Ovary (tissue), 7 donors: ENCODE measurements at regions not wholly inside any gene's neighbourhood (a gene's known extent, or its start where the extent isn't known, plus 50 kb on each side); places are given as distances from the start of the nearest gene placed in this dataset.

Experiments used
- DNase-seq, 5 donors: peaks; one replicate each; pipeline ENCODE4 v3.0.0-alpha.2; 2019 to 2020
- H3K27ac ChIP-seq, 2 donors: fragments of 200-600 bp; one replicate each; pipeline versions ENCODE4 v1.5.1 to v1.8.0; 2019 to 2022
- H3K27me3 ChIP-seq: fragments of 200-600 bp; one replicate; pipeline ENCODE4 v1.8.0; 2022
- H3K36me3 ChIP-seq: fragments of 200-600 bp; sonication (generic); one replicate; pipeline ENCODE4 v1.5.1; 2019
- H3K4me1 ChIP-seq: one replicate; pipeline ENCODE4 v1.8.1; 2013; ENCODE audit warnings: mild to moderate bottlenecking, moderate library complexity; ENCODE audit not compliant: insufficient read depth
- H3K4me3 ChIP-seq: fragments of 200-600 bp; sonication (generic); one replicate; pipeline ENCODE4 v1.5.1; 2017
- H3K9me3 ChIP-seq, 2 donors: fragments of 200-600 bp in 1 of 2; sonication (generic) in 1 of 2; one replicate each; pipeline versions ENCODE4 v1.5.1 to v1.8.1; 2013 to 2019; ENCODE audit warnings: mild to moderate bottlenecking in 1 of 2, moderate library complexity in 1 of 2
- EP300 ChIP-seq: sonication (generic); formaldehyde crosslinking; IDR thresholded peaks from one replicate; pipeline ENCODE4 v1.6.1; 2017; ENCODE audit warnings: antibody characterized with exemption
- POLR2A ChIP-seq: fragments of 450-650 bp; IDR thresholded peaks from one replicate; pipeline ENCODE4 v1.6.1; 2017; ENCODE audit warnings: antibody characterized with exemption, mild to moderate bottlenecking, moderate library complexity
- WGBS, 3 donors: extraction: QIAGEN DNeasy Blood & Tissue Kit in 1 of 3; methylation state at CpG; one replicate each; pipeline versions ENCODE4 v1.1.5 to v1.1.7; 2013 to 2017; 5-methylcytosine and 5-hydroxymethylcytosine counted together
- intact Hi-C, 4 donors: fragments of 100-400 bp; cut with DNase I; formaldehyde crosslinking; loops; one replicate each; pipeline versions ENCODE4 v1.11.0 to v1.15.1; 2022 to 2023
- TF ChIP-seq, protein P1 (sequence below), 3 donors: fragments of 450-650 bp in 2 of 3; fragments of 200-600 bp in 1 of 3; IDR thresholded peaks; one replicate each; pipeline versions ENCODE4 v1.5.1 to v1.8.0; 2016 to 2022; ENCODE audit warnings: antibody characterized with exemption in 3 of 3, mild to moderate bottlenecking in 1 of 3
- donor health status: DM: no; HTN: no; CAD: no; lungs with moderate emphysema.
- donor health status: DM: no; HTN: no; CAD: no.
- donor health status: Bipolar disorder and iron deficiency.
- donor health status: DM: no; HTN: no; CAD: no.
- donor health status: DM: yes; HTN: yes; CAD: no.

DNA sequence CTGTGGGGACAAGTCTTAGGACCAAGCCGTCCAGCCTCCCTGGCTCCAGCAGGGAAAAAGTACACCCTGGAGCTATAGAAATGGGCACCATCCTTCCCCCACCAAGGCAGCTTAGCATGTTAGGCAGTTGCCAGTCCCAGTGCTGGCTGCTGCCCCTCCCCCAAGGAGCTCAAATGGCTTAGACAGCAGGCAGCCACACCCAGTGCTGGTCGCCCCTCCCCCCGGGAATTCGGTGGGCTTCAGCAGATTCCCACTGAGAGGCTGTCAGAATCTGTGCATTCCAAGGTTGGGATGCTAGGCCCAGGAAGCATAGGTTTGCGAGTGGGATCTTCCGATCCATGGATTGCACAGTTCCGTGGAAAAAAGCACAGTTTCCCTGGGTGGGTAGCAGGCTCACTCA is 105.2 kb upstream of the ITGA1 start:
- WGBS, 3 donors: 77 to 79% (median 78%) methylated on average over 7 of the region's 7 CpGs
- H3K27ac ChIP-seq: no peak overlapping the region
- H3K4me1 ChIP-seq: no peaks in the 10 kb centered on the region
- H3K36me3 ChIP-seq: no peaks in the 10 kb centered on the region
- no peak overlapping the region for H3K4me3 ChIP-seq
- TF ChIP-seq EP300 (no peak), POLR2A (no peak)
- TF ChIP-seq, protein P1, sequence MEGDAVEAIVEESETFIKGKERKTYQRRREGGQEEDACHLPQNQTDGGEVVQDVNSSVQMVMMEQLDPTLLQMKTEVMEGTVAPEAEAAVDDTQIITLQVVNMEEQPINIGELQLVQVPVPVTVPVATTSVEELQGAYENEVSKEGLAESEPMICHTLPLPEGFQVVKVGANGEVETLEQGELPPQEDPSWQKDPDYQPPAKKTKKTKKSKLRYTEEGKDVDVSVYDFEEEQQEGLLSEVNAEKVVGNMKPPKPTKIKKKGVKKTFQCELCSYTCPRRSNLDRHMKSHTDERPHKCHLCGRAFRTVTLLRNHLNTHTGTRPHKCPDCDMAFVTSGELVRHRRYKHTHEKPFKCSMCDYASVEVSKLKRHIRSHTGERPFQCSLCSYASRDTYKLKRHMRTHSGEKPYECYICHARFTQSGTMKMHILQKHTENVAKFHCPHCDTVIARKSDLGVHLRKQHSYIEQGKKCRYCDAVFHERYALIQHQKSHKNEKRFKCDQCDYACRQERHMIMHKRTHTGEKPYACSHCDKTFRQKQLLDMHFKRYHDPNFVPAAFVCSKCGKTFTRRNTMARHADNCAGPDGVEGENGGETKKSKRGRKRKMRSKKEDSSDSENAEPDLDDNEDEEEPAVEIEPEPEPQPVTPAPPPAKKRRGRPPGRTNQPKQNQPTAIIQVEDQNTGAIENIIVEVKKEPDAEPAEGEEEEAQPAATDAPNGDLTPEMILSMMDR (IDR thresholded peaks at IDR 0.05): no peak
- no peak for DNase-seq
- H3K27me3 ChIP-seq: no peaks in the 10 kb centered on the region
- intact Hi-C loops: no loop called here
- no peaks in the 10 kb centered on the region for H3K9me3 ChIP-seq

DNA sequence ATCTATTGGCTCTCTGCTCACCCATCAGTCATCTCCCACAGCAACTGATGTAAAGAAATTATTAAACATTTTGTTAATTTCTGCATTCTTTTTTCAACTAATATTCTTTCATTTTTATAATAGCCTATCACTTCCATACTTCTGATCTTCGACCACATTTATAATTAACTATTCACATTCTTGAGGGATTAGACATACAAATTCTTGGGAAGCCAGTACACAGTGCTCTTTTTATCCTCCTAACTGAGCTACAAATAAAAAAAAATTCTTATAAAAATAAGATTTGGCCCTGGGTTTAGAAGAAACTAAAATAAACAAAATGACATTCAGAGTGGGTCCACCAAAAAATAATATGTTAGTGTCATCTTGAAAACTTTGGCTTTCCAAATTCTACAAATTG is 103.7 kb upstream of the ITGA1 start:
- no peaks in the 10 kb centered on the region for H3K4me1 ChIP-seq
- H3K27me3 ChIP-seq: no peaks in the 10 kb centered on the region
- no peak overlapping the region for H3K27ac ChIP-seq
- H3K9me3 ChIP-seq: no peaks in the 10 kb centered on the region
- 31 to 56% (median 47%) methylated on average over 1 of the region's 1 CpG for WGBS, 3 donors
- intact Hi-C loops: no loop called here
- H3K36me3 ChIP-seq: no peaks in the 10 kb centered on the region
- DNase-seq: no peak
- no peak overlapping the region for H3K4me3 ChIP-seq
- TF ChIP-seq EP300 (no peak), POLR2A (no peak)
- TF ChIP-seq, protein P1 (IDR thresholded peaks at IDR 0.05): no peak

DNA sequence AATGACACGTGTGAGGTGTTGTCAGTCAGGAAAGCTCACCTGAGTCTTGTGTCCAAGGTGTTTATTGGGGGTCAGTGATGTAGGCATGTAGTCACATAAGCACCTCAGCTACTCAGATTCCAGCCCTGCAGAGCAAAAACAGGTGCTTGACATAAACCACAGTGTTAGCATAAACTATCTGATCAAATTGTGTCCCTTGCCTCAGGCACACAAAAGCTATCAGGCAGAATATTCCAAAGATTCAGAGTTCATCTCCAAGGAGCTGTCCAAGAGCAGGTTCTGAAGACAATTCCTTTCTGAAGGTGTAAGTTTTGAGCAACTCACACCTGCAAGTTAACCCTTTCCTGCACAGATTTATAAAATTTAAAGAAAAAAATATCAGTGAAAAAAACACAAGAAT is 102.2 kb upstream of the ITGA1 start:
- intact Hi-C loops: no loop called here
- Histone ChIP-seq H3K27ac (no peak overlapping the region), H3K9me3 (no peaks in the 10 kb centered on the region), H3K4me1 (peaks cover 3% of the 10 kb centered on the region), H3K36me3 (no peaks in the 10 kb centered on the region), H3K27me3 (no peaks in the 10 kb centered on the region), H3K4me3 (no peak overlapping the region)
- WGBS, 3 donors: 76 to 78% (median 76%) methylated on average over 1 of the region's 1 CpG
- TF ChIP-seq, protein P1 (IDR thresholded peaks at IDR 0.05): no peak
- no peak for TF ChIP-seq EP300
- no peak for TF ChIP-seq POLR2A
- DNase-seq: no peak

DNA sequence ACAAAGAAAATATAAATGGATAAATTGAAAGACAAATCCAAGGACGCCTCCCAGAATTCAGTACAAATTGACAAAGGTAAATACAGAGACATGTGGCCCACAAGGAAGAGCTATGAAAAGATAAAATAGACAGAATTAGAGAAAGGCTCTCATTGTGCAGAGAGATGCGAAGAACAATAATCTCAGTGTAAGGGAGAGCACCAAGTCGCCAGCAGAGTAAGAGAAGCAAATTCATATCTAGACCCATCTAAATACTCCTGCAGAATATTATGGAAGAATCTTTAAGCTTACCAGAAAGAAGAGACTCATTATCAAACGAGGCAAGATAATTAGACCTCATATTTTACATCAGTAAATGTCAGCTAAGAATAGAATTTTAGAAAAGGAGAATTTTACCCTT is 101.7 kb upstream of the ITGA1 start:
- Histone ChIP-seq H3K4me1 (peaks cover 3% of the 10 kb centered on the region), H3K27ac (no peak overlapping the region), H3K4me3 (no peak overlapping the region), H3K27me3 (no peaks in the 10 kb centered on the region), H3K36me3 (no peaks in the 10 kb centered on the region), H3K9me3 (no peaks in the 10 kb centered on the region)
- WGBS, 3 donors: 77 to 82% (median 78%) methylated on average over 4 of the region's 4 CpGs
- intact Hi-C loops: no loop called here
- DNase-seq: no peak
- TF ChIP-seq POLR2A: no peak
- TF ChIP-seq EP300: no peak
- TF ChIP-seq, protein P1 (IDR thresholded peaks at IDR 0.05): no peak
